Mesendoderm (in vitro differentiated cells): ENCODE measurements at regions not wholly inside any gene's neighbourhood (a gene's known extent, or its start where the extent isn't known, plus 50 kb on each side); places are given as distances from the start of the nearest gene placed in this dataset.
"Not testable (repeated sequence)": the region's sequence is repeated elsewhere in the genome, so short reads cannot be mapped to it uniquely, and the experiment has no call there.

Source experiments
- DNase-seq: peaks from one replicate; pipeline ENCODE4 v3.0.0; 2013
- H2AK5ac ChIP-seq: 2 replicates; pipeline ENCODE4 v1.6.1; 2013; ENCODE audit warnings: low read length, inconsistent platforms
- H2BK120ac ChIP-seq: 2 replicates; pipeline ENCODE4 v1.6.1; 2013; ENCODE audit warnings: low read depth, mild to moderate bottlenecking, low read length, moderate library complexity, mixed read lengths
- H2BK15ac ChIP-seq: replicated peaks from 2 replicates; pipeline ENCODE4 v1.6.1; 2013; ENCODE audit warnings: low read depth, mild to moderate bottlenecking, moderate library complexity
- H2BK5ac ChIP-seq: 2 replicates; pipeline ENCODE4 v1.6.1; 2013; ENCODE audit warnings: low read length, inconsistent platforms
- H3K18ac ChIP-seq: 2 replicates; pipeline ENCODE4 v1.6.1; 2013; ENCODE audit warnings: mild to moderate bottlenecking, low read length, mixed read lengths
- H3K23ac ChIP-seq: one replicate; pipeline ENCODE4 v1.6.1; 2013; ENCODE audit warnings: low read length
- H3K27ac ChIP-seq: 2 replicates; pipeline ENCODE4 v1.5.1; 2013; ENCODE audit warnings: low read depth, mild to moderate bottlenecking, inconsistent platforms, low read length, moderate library complexity
- H3K27me3 ChIP-seq: 2 replicates; pipeline ENCODE4 v1.6.1; 2013; ENCODE audit warnings: low read length, control low read depth, mild to moderate bottlenecking, inconsistent platforms; ENCODE audit not compliant: insufficient read depth, poor library complexity
- H3K36me3 ChIP-seq: 2 replicates; pipeline ENCODE4 v1.6.1; 2013; ENCODE audit warnings: low read length, inconsistent platforms; ENCODE audit not compliant: control insufficient read depth, insufficient read depth
- H3K4ac ChIP-seq: one replicate; pipeline ENCODE4 v1.6.1; 2013; ENCODE audit warnings: low read depth, mild to moderate bottlenecking, low read length, moderate library complexity
- H3K4me1 ChIP-seq: 2 replicates; pipeline ENCODE4 v1.6.1; 2013; ENCODE audit warnings: low read depth, low read length, inconsistent platforms; ENCODE audit not compliant: control insufficient read depth
- H3K4me2 ChIP-seq: 2 replicates; pipeline ENCODE4 v1.6.1; 2013; ENCODE audit warnings: low read length
- H3K4me3 ChIP-seq: 2 replicates; pipeline ENCODE4 v1.5.1; 2013; ENCODE audit warnings: mild to moderate bottlenecking, low read length
- H3K56ac ChIP-seq: one replicate; pipeline ENCODE4 v1.6.1; 2013; ENCODE audit warnings: low read length
- H3K79me1 ChIP-seq: 2 replicates; pipeline ENCODE4 v1.6.1; 2013; ENCODE audit warnings: low read length, inconsistent platforms
- H3K79me2 ChIP-seq: 2 replicates; pipeline ENCODE4 v1.6.1; 2013; ENCODE audit warnings: mild to moderate bottlenecking, low read length; ENCODE audit not compliant: control insufficient read depth, insufficient read depth
- H3K9ac ChIP-seq: 2 replicates; pipeline ENCODE4 v1.6.1; 2013; ENCODE audit warnings: low read length, inconsistent platforms
- H4K5ac ChIP-seq: one replicate; pipeline ENCODE4 v1.6.1; 2013; ENCODE audit warnings: low read length
- H4K8ac ChIP-seq: one replicate; pipeline ENCODE4 v1.6.1; 2013; ENCODE audit warnings: low read depth, mild to moderate bottlenecking, control low read depth, low read length, moderate library complexity
- WGBS: extraction: QIAGEN DNeasy Blood & Tissue Kit; methylation state at CpG from one replicate; pipeline ENCODE4 v1.1.7; 2013; ENCODE audit warnings: low lambda C conversion rate, missing lambda C conversion rate; ENCODE audit not compliant: insufficient coverage; ENCODE audit errors: extremely low coverage; 5-methylcytosine and 5-hydroxymethylcytosine counted together

GRCh38 chr13:111629926-111630325 is 309.5 kb downstream of the TEX29 start:
- no peak overlapping the region for H4K5ac ChIP-seq
- no peak overlapping the region for H2BK120ac ChIP-seq
- H2AK5ac ChIP-seq, result no peak overlapping the region
- H3K79me2 ChIP-seq, result no peaks in the 10 kb centered on the region
- H3K4ac ChIP-seq, result no peak overlapping the region
- no peaks in the 10 kb centered on the region for H3K4me1 ChIP-seq
- WGBS, result no CpG with 5 or more reads among the region's 14 CpGs
- H3K27ac ChIP-seq, result no peak overlapping the region
- no peak overlapping the region for H3K56ac ChIP-seq
- no peaks in the 10 kb centered on the region for H3K36me3 ChIP-seq
- H3K4me3 ChIP-seq, result no peak overlapping the region
- no peak overlapping the region for H2BK15ac ChIP-seq
- H2BK5ac ChIP-seq, result no peak overlapping the region
- peak overlapping the region; percentile 59 for H3K23ac ChIP-seq
- no peaks in the 10 kb centered on the region for H3K27me3 ChIP-seq
- no peak overlapping the region for H3K18ac ChIP-seq
- H3K79me1 ChIP-seq, result no peaks in the 10 kb centered on the region
- no peak overlapping the region for H3K9ac ChIP-seq
- DNase-seq, result no peak
- no peak overlapping the region for H4K8ac ChIP-seq
- H3K4me2 ChIP-seq, result no peak overlapping the region

GRCh38 chr13:111630406-111630805 is 310.0 kb downstream of the TEX29 start:
- Histone ChIP-seq H3K79me2 (no peaks in the 10 kb centered on the region), H3K36me3 (no peaks in the 10 kb centered on the region), H3K79me1 (no peaks in the 10 kb centered on the region), H2BK120ac (no peak overlapping the region), H2BK15ac (no peak overlapping the region), H3K4me2 (no peak overlapping the region), H4K8ac (no peak overlapping the region), H2BK5ac (no peak overlapping the region), H2AK5ac (no peak overlapping the region), H3K4me3 (no peak overlapping the region), H3K56ac (no peak overlapping the region), H3K23ac (peak overlapping the region; percentile 59), H3K27me3 (no peaks in the 10 kb centered on the region), H3K18ac (no peak overlapping the region), H4K5ac (no peak overlapping the region), H3K4me1 (no peaks in the 10 kb centered on the region), H3K9ac (no peak overlapping the region), H3K27ac (no peak overlapping the region), H3K4ac (no peak overlapping the region)
- DNase-seq, result peak; percentile 42
- WGBS, result no CpG with 5 or more reads among the region's 11 CpGs

- not testable (repeated sequence) for H3K4me1 ChIP-seq, H3K79me1 ChIP-seq, H2BK15ac ChIP-seq, H3K56ac ChIP-seq, H3K4me3 ChIP-seq, H3K36me3 ChIP-seq, H3K4ac ChIP-seq, H3K27ac ChIP-seq, H2BK5ac ChIP-seq, H2AK5ac ChIP-seq, H2BK120ac ChIP-seq, H4K8ac ChIP-seq, H3K18ac ChIP-seq, H3K9ac ChIP-seq, DNase-seq, H3K79me2 ChIP-seq, H3K23ac ChIP-seq, H3K4me2 ChIP-seq, H3K27me3 ChIP-seq, H4K5ac ChIP-seq
- no CpG with 5 or more reads among the region's 5 CpGs for WGBS
Observed at GRCh38 chr13:111631271-111631670, 310.8 kb downstream of the TEX29 start.

- no CpG with 5 or more reads among the region's 9 CpGs for WGBS
- no peak overlapping the region for H2BK120ac ChIP-seq
- H2BK15ac ChIP-seq, result no peak overlapping the region
- H3K27ac ChIP-seq, result no peak overlapping the region
- no peak overlapping the region for H2AK5ac ChIP-seq
- H4K5ac ChIP-seq, result no peak overlapping the region
- no peak overlapping the region for H3K4me2 ChIP-seq
- H4K8ac ChIP-seq, result no peak overlapping the region
- no peaks in the 10 kb centered on the region for H3K79me1 ChIP-seq
- no peak overlapping the region for H3K18ac ChIP-seq
- H3K4me1 ChIP-seq, result no peaks in the 10 kb centered on the region
- H3K23ac ChIP-seq, result no peak overlapping the region
- no peak overlapping the region for H3K4ac ChIP-seq
- peak; percentile 88 for DNase-seq
- no peaks in the 10 kb centered on the region for H3K79me2 ChIP-seq
- H3K4me3 ChIP-seq, result no peak overlapping the region
- H2BK5ac ChIP-seq, result no peak overlapping the region
- no peaks in the 10 kb centered on the region for H3K27me3 ChIP-seq
- H3K36me3 ChIP-seq, result no peaks in the 10 kb centered on the region
- no peak overlapping the region for H3K56ac ChIP-seq
- no peak overlapping the region for H3K9ac ChIP-seq
Observed at GRCh38 chr13:111632906-111633305, 312.5 kb downstream of the TEX29 start.

- Histone ChIP-seq H3K27ac (no peak overlapping the region), H3K9ac (no peak overlapping the region), H2BK120ac (no peak overlapping the region), H2BK5ac (no peak overlapping the region), H3K4ac (no peak overlapping the region), H3K79me2 (no peaks in the 10 kb centered on the region), H2AK5ac (no peak overlapping the region), H3K4me2 (no peak overlapping the region), H3K36me3 (no peaks in the 10 kb centered on the region), H3K23ac (no peak overlapping the region), H3K56ac (no peak overlapping the region), H4K8ac (no peak overlapping the region), H3K4me3 (no peak overlapping the region), H3K18ac (no peak overlapping the region), H3K4me1 (no peaks in the 10 kb centered on the region), H2BK15ac (no peak overlapping the region), H3K79me1 (no peaks in the 10 kb centered on the region), H4K5ac (no peak overlapping the region), H3K27me3 (no peaks in the 10 kb centered on the region)
- no peak for DNase-seq
- no CpG with 5 or more reads among the region's 4 CpGs for WGBS
Observed at GRCh38 chr13:111633401-111633800, 313.0 kb downstream of the TEX29 start.

GRCh38 chr13:111634410-111634809 is 314.0 kb downstream of the TEX29 start:
- no peak overlapping the region for H2AK5ac ChIP-seq
- DNase-seq, result no peak
- H3K23ac ChIP-seq, result no peak overlapping the region
- H3K4ac ChIP-seq, result no peak overlapping the region
- H3K27ac ChIP-seq, result no peak overlapping the region
- no peaks in the 10 kb centered on the region for H3K36me3 ChIP-seq
- no peak overlapping the region for H4K5ac ChIP-seq
- no peaks in the 10 kb centered on the region for H3K79me1 ChIP-seq
- no peak overlapping the region for H3K56ac ChIP-seq
- H3K4me2 ChIP-seq, result no peak overlapping the region
- H2BK120ac ChIP-seq, result no peak overlapping the region
- no peak overlapping the region for H3K4me3 ChIP-seq
- no peaks in the 10 kb centered on the region for H3K79me2 ChIP-seq
- no peaks in the 10 kb centered on the region for H3K27me3 ChIP-seq
- no peak overlapping the region for H2BK15ac ChIP-seq
- no peak overlapping the region for H3K9ac ChIP-seq
- no peaks in the 10 kb centered on the region for H3K4me1 ChIP-seq
- H4K8ac ChIP-seq, result no peak overlapping the region
- H2BK5ac ChIP-seq, result no peak overlapping the region
- WGBS, result no CpG with 5 or more reads among the region's 8 CpGs
- no peak overlapping the region for H3K18ac ChIP-seq
